ENCODE measurements at regions not wholly inside any gene's neighbourhood (a gene's known extent, or its start where the extent isn't known, plus 50 kb on each side); places are given as distances from the start of the nearest gene placed in this dataset.

- ATAC-seq = no peak
- TF ChIP-seq PPARA (CRISPR knock-in tag; IDR thresholded peaks at IDR 0.05; ENCODE audit: borderline replicate concordance) (no peak), GLIS3 (CRISPR knock-in tag; IDR thresholded peaks at IDR 0.05) (no peak), TCF4 (CRISPR knock-in tag; IDR thresholded peaks at IDR 0.05; ENCODE audit: borderline replicate concordance) (no peak), ARNTL (CRISPR knock-in tag; IDR thresholded peaks at IDR 0.05; ENCODE audit: borderline replicate concordance, low read depth) (no peak), TOX (CRISPR knock-in tag; IDR thresholded peaks at IDR 0.05; ENCODE audit: borderline replicate concordance) (no peak), ESRRG (CRISPR knock-in tag; IDR thresholded peaks at IDR 0.05) (no peak), ZNF565 (CRISPR knock-in tag; conservative IDR thresholded peaks at IDR 0.05; ENCODE audit: low read depth) (no peak), ISL1 (CRISPR knock-in tag; IDR thresholded peaks at IDR 0.05) (no peak), RARB (CRISPR knock-in tag; IDR thresholded peaks at IDR 0.05) (no peak), SNAI2 (CRISPR knock-in tag; IDR thresholded peaks at IDR 0.05) (no peak), BACH2 (CRISPR knock-in tag; IDR thresholded peaks at IDR 0.05; ENCODE audit: borderline replicate concordance) (no peak), ZNF70 (CRISPR knock-in tag; IDR thresholded peaks at IDR 0.05) (no peak)
- TF ChIP-seq, protein P1, sequence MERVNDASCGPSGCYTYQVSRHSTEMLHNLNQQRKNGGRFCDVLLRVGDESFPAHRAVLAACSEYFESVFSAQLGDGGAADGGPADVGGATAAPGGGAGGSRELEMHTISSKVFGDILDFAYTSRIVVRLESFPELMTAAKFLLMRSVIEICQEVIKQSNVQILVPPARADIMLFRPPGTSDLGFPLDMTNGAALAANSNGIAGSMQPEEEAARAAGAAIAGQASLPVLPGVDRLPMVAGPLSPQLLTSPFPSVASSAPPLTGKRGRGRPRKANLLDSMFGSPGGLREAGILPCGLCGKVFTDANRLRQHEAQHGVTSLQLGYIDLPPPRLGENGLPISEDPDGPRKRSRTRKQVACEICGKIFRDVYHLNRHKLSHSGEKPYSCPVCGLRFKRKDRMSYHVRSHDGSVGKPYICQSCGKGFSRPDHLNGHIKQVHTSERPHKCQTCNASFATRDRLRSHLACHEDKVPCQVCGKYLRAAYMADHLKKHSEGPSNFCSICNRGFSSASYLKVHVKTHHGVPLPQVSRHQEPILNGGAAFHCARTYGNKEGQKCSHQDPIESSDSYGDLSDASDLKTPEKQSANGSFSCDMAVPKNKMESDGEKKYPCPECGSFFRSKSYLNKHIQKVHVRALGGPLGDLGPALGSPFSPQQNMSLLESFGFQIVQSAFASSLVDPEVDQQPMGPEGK (CRISPR knock-in tag; IDR thresholded peaks at IDR 0.05; ENCODE audit: borderline replicate concordance) = no peak
- TF ChIP-seq, protein P2, sequence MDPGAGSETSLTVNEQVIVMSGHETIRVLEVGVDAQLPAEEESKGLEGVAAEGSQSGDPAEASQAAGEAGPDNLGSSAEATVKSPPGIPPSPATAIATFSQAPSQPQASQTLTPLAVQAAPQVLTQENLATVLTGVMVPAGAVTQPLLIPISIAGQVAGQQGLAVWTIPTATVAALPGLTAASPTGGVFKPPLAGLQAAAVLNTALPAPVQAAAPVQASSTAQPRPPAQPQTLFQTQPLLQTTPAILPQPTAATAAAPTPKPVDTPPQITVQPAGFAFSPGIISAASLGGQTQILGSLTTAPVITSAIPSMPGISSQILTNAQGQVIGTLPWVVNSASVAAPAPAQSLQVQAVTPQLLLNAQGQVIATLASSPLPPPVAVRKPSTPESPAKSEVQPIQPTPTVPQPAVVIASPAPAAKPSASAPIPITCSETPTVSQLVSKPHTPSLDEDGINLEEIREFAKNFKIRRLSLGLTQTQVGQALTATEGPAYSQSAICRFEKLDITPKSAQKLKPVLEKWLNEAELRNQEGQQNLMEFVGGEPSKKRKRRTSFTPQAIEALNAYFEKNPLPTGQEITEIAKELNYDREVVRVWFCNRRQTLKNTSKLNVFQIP (CRISPR knock-in tag; IDR thresholded peaks at IDR 0.05; ENCODE audit: borderline replicate concordance, low read depth) = no peak
- TF ChIP-seq, protein P3, sequence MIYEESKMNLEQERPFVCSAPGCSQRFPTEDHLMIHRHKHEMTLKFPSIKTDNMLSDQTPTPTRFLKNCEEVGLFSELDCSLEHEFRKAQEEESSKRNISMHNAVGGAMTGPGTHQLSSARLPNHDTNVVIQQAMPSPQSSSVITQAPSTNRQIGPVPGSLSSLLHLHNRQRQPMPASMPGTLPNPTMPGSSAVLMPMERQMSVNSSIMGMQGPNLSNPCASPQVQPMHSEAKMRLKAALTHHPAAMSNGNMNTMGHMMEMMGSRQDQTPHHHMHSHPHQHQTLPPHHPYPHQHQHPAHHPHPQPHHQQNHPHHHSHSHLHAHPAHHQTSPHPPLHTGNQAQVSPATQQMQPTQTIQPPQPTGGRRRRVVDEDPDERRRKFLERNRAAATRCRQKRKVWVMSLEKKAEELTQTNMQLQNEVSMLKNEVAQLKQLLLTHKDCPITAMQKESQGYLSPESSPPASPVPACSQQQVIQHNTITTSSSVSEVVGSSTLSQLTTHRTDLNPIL (CRISPR knock-in tag; IDR thresholded peaks at IDR 0.05; ENCODE audit: low read depth) = no peak
Measured at GRCh38 chr12:124225730-124226129, 69.2 kb upstream of the RFLNA start.

GRCh38 chr12:124227951-124228711 lies 66.8 kb upstream of the RFLNA start:
- TF ChIP-seq SNAI2 (CRISPR knock-in tag; IDR thresholded peaks at IDR 0.05) (no peak), ZNF70 (CRISPR knock-in tag; IDR thresholded peaks at IDR 0.05) (no peak), OSR1 (CRISPR knock-in tag; IDR thresholded peaks at IDR 0.05) (no peak), TOX (CRISPR knock-in tag; IDR thresholded peaks at IDR 0.05; ENCODE audit: borderline replicate concordance) (no peak), ZNF8 (CRISPR knock-in tag; IDR thresholded peaks at IDR 0.05) (no peak), TCF4 (CRISPR knock-in tag; IDR thresholded peaks at IDR 0.05; ENCODE audit: borderline replicate concordance) (no peak), CSRNP3 (CRISPR knock-in tag; IDR thresholded peaks at IDR 0.05) (no peak), ZC3H10 (CRISPR knock-in tag; IDR thresholded peaks at IDR 0.05) (no peak), GLIS3 (CRISPR knock-in tag; IDR thresholded peaks at IDR 0.05) (no peak), ZFP30 (CRISPR knock-in tag; IDR thresholded peaks at IDR 0.05) (no peak), ZFP3 (CRISPR knock-in tag; IDR thresholded peaks at IDR 0.05) (no peak), ARNTL (CRISPR knock-in tag; IDR thresholded peaks at IDR 0.05; ENCODE audit: borderline replicate concordance, low read depth) (no peak), CSDC2 (CRISPR knock-in tag; IDR thresholded peaks at IDR 0.05) (no peak), ESRRG (CRISPR knock-in tag; IDR thresholded peaks at IDR 0.05) (no peak)
- TF ChIP-seq, protein P2 (CRISPR knock-in tag; IDR thresholded peaks at IDR 0.05; ENCODE audit: borderline replicate concordance, low read depth) = no peak
- TF ChIP-seq, protein P3 (CRISPR knock-in tag; IDR thresholded peaks at IDR 0.05; ENCODE audit: low read depth) = no peak
- TF ChIP-seq, protein P4, sequence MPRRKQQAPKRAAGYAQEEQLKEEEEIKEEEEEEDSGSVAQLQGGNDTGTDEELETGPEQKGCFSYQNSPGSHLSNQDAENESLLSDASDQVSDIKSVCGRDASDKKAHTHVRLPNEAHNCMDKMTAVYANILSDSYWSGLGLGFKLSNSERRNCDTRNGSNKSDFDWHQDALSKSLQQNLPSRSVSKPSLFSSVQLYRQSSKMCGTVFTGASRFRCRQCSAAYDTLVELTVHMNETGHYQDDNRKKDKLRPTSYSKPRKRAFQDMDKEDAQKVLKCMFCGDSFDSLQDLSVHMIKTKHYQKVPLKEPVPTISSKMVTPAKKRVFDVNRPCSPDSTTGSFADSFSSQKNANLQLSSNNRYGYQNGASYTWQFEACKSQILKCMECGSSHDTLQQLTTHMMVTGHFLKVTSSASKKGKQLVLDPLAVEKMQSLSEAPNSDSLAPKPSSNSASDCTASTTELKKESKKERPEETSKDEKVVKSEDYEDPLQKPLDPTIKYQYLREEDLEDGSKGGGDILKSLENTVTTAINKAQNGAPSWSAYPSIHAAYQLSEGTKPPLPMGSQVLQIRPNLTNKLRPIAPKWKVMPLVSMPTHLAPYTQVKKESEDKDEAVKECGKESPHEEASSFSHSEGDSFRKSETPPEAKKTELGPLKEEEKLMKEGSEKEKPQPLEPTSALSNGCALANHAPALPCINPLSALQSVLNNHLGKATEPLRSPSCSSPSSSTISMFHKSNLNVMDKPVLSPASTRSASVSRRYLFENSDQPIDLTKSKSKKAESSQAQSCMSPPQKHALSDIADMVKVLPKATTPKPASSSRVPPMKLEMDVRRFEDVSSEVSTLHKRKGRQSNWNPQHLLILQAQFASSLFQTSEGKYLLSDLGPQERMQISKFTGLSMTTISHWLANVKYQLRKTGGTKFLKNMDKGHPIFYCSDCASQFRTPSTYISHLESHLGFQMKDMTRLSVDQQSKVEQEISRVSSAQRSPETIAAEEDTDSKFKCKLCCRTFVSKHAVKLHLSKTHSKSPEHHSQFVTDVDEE (CRISPR knock-in tag; IDR thresholded peaks at IDR 0.05) = no peak
- ATAC-seq = no peak

Data from SK-N-SH treated with all-trans-retinoic acid at 6 μM for 48 hours (cell line).